Umbilical cord (tissue), 1 donor: ENCODE measurements at regions not wholly inside any gene's neighbourhood (a gene's known extent, or its start where the extent isn't known, plus 50 kb on each side); places are given as distances from the start of the nearest gene placed in this dataset.

Experiments
- DNase-seq: peaks from one replicate; pipeline ENCODE4 v3.0.0-alpha.2; 2015; ENCODE audit warnings: low spot score

DNA sequence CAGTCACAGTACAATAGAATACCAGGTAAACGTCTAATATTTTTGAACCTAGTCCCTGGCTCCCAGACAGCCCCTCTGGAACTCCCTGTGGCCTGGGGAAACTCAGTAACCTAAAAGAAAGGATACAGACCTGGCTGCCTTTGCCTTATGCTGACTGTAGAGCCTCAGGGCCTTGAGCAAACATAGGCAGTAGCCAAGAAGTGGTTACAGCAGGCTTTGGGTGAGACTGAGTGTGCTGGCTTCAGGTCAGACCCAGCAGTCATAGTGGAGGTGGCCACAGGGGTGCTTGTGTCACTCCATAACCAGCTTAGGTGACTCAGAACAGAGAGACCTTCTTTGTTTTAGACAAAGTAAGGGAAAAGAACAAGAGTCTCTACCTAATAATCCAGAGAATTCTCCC is 141.8 kb upstream of the PRDX4 start:
- DNase-seq = no peak

DNA sequence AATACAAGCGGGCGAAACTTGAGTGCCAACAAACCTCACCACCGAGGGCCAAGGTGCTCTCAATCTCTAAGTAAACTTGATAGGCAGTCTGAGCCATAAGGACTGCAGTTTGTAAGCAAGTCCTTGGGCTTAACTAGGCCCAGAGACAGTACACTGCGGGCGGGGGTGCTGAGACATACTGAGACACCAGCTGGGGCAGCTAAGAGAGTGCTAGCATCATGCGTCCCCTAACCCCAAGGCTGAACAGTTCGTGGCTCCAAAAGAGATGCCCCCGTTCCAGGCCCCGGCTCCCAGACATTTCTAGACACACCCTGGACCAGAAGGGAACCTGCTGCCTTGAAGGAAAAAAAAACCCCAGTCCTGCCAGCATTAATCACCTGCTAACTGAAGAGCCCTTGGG is 126.8 kb upstream of the PRDX4 start:
- no peak for DNase-seq

DNA sequence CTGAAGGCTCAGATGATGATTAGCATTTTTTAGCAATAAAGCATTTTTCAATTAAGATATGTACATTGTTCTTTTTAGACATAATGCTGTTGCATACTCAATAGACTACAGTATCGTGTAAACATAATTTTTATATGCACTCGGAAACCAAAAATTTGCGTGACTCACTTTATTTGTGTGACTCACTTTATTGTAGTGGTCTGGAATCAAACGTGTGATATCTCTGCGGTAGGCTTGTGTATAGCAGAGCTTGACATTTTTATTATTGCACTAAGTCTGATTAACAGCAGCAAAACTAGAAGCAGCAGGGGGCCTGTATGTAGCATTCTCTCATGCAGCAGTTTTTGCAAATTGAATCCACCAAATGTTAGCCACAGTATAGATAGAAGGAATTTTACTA is 119.1 kb upstream of the PRDX4 start:
- DNase-seq = no peak

DNA sequence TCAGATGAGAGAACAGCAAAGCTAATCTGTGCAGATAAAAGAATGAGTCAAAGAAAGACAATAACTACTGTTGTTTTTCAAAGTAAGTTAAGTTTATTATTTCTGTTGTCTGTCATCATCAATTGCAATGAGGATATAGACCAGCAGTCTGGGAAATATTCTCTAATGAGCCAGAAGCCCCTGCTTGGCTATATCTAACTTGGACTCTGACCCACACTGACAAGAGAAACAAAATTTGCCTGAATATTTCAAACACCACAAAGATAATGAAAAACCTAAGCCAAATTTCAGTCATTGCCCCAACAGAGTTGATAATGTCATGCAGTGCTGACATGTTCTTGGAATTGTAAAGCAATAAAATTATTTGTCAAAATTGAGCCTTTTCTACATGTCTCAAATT is 115.0 kb upstream of the PRDX4 start:
- DNase-seq = no peak

DNA sequence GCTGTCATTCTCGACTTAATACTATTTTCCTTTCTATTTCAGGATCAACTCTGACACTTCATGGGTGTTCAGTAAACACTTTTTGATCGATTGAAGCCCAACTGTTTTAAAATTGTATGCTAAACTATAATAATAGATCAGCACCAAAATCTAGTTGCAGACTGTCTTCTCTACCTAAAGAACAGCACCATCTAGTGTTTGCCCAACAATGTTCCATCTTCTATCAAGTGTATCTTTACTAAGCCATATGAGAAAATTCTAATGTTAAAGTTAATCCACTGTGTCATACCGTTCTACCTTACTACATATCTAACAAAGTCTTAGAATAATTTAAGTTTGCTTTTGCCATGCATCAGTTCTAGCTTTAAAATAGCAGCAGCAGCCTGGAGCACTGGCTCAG is 113.0 kb upstream of the PRDX4 start:
- peak; percentile 14 for DNase-seq

DNA sequence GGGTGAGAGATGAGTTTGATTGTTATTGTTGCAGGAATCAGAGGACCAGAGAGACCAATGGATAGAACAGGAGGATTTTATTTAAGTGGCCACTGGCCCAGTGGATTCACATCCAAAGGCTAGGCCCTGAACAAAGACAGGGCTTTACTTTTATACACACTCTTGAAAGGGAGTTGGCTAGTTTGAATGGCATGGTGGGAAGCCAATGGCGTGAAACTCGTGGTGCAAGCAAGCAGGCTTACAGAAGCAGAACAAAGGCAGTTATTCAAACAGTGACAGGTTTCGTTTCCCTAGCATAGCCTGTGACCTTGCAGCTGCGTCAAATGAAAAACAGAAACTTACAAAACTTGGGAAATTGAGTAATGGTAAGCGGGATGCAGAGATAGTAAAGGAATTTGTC is 110.2 kb upstream of the PRDX4 start:
- DNase-seq = no peak

DNA sequence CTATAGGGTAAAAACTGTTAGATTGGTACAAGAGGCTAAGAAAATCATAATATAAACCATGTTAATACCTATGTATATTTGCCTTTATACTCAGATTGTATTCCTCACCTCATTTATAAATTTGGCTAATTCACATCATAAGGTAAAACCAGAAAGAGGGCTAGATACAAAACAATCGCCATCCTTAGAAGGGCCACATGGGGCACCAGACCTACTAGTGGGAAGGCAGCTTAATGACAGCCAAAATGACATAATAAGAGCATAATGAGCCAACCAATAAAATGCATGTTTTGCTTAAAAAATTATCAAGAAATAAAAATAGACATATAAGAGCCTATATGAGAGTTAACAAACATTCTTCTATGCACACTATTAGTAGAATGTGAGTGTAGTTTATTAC is 107.3 kb upstream of the PRDX4 start:
- no peak for DNase-seq

DNA sequence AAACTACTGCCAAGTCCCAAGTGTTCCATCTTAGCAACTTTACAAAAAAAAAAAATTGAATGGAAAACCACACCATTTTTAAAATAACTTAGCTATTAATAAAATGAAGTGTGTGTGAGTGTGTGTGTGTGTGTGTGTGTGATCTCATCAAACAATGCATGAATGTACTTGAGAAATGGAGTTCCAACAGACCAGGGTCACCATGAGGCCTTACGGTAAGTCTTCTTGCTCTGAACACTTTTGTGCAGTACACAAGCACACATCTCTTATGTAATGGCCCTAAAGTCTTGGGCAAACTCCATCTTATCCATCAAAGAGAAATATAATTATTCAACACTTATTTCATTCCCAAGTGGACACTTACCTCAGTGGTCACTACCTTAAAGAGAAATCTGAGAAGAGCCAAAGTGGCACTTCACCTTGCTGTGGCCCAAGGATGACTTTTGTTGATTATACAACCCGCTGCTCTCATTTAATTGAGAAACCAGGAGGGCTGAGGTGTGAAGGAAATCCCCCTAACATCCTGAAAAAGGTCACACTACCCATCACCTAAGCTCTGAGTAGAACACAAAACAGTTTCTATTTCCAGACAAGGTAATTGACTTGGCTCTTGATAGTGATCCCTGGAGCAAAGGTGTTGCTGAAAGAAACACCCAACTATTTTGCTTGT is 96.5 kb upstream of the PRDX4 start:
- no peak for DNase-seq

DNA sequence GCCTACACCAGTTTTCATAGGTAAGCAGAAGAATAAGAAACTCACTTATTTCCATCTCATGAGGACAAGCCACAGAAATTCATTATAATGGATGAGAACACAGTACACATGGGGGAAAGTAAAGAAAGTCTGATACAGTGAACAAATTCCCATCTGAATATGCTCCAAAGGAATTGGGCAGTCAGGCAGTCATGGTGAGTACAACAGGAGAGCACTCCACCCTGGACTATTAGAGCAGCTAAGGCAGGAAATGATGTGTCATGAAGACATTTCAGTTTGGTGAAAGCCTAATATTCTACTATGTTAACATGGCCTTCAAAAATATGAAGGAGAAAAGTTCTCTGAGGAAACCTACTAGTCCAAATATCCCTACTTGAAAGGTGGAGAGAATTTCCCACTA is 92.0 kb upstream of the PRDX4 start:
- no peak for DNase-seq

DNA sequence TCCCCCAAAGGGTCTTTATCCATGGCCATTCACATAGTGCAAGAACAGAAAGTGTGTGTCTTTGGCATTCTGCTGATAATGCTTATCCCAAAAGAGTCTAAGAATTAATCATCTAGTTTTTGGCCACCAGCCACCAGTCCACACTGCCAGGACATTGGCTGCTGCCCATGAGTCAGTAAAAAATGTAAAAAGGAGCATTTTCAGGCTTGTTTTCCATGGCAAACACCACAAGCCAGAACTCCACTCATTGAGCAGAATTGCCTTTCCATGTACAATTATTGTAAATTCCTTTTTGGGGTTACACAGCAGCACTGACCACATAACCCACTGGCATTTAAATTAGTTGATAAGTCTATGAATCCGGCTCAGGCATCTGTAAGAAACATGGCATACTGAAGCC is 89.2 kb upstream of the PRDX4 start:
- DNase-seq = no peak

DNA sequence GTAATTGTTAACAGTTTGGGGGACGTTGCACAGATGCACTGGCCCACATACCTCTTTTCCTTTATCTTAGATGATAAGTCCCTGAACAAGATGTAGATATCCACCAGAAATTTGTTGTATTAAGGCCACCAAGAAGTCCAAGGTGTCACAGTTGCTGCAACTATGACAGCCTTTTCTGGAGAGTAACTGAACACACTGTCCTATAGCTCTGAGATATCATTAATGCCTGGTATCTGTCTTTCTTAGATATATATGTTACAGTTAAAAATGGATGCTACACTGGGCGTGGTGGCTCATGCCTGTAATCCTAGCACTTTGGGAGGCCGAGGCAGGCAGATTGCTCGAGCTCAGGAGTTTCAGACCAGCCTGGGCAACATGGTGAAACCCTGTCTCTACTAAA is 77.8 kb upstream of the PRDX4 start:
- no peak for DNase-seq

DNA sequence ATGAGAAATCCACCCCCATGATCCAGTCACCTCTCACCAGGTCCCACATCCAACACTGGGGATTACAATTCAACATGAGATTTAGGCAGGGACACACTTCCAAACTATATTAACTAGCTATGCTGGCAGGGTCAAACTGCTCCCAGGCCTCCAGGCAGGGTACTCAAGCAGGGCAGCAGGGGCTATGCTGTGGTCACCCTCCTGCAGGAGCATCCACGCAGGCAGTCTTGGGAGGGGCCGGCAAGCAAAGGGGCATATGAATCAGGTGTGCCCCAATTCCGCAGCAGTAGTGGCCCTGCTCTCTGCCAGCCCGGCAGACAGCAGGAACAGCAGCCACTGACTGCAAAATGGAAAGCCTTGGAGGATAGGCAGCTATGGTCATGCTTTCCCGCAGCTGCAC is 74.6 kb upstream of the PRDX4 start:
- no peak for DNase-seq

DNA sequence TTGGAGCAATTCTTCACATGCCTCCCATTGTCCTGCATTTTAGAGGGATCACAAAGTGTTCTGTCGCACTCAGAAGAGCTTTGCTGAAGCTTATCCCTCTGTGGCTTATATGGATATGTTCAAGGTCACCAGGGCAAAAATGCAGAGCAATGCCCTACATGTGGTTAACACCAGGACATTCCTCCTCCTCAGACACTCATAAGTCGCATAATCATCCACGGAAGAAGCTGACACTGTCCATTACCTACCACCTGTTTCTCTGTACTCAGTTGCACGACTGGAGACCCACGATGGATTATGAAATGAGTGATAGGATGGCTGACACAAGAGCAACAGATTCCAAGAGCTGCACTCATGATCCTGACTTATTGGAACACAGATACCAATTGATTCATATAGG is 68.7 kb upstream of the PRDX4 start:
- no peak for DNase-seq

DNA sequence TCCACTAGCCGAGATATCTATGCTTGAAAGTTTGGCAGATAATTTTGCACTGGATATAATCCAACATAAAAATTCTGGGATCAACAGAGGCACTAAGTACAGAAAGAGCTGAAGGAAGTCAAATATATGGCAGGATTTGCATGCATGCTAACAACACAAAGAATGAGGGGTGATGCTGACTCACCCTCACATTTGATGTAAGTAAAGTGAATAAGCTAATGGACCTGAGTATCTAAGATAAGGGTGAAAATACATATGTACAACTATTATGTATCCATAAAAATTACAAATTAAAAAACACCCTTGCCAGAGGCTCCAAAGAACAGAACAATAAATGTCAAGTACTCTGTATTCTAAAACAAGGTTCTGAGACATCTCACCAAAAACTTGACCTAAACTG is 63.8 kb upstream of the PRDX4 start:
- DNase-seq = no peak

DNA sequence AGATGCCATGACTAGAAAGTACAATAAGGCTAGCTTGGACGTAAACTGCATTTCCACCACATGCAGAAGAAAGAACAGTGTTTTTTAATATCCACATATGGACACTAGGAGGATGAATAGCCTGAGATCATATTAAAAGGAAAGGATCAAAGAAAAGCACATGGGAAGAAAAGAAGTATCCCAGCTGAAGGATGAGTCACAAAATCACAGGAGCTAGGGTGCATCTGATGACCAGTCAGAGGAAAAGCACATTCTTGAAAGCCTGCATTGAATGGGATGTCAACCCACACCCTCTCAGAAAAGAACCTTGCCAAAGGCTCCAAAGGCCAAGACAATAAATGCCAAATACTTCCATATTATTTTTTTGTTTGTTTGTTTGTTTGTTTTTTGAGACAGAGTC is 56.8 kb upstream of the PRDX4 start:
- DNase-seq = no peak

DNA sequence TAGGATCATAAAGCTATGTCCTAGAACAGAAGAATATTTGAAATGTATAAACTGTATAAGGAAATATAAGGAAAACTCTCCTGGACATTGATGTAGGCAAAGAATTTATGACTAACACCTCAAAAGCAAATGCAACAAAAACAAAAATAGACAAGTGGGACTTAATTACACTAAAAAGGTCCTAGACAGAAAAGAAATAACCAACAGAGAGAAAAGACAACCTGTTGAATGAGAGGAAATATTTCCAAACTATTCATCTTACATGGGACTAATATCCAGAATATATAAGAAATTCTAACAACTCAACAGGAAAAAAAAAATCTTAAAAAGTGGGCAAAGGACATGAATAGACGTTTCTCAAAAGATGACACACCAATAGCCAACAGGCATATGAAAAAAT is 54.4 kb upstream of the PRDX4 start:
- no peak for DNase-seq

DNA sequence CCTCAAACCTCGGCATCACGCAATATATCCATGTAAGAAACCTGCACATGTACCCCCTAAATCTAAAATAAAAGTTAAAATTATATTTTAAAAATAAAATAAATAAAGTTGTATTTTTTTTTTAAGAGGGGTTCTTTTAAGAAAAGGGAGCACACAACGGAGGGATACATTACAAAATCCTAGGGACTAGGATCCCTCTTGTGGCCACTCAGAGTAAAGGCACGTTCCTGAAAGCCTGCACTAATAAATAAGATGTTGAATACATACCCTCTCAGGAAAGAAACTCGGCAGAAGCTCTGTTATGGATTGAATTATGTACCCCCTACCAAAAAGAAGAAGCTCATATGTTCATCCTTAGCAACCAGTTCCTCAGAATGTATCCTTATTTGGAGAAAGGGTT is 50.9 kb upstream of the PRDX4 start:
- DNase-seq = no peak
